Activated CD8-positive, alpha-beta T cell treated with anti-CD3 and anti-CD28 coated beads for 36 hours (primary cell): ENCODE measurements at regions not wholly inside any gene's neighbourhood (a gene's known extent, or its start where the extent isn't known, plus 50 kb on each side); places are given as distances from the start of the nearest gene placed in this dataset.

Source experiments
- ATAC-seq: fragments of 200-7000 bp; cut with Tn5 transposase; one replicate; pipeline ENCODE4 v1.10.0; 2021; ENCODE audit warnings: mild to moderate bottlenecking, moderate library complexity
- CTCF ChIA-PET: fragments of 350-600 bp; sonication (Branson Sonifier 250); formaldehyde crosslinking; loops from one replicate; lab custom pipeline; 2021; ENCODE audit warnings: antibody characterized with exemption; lab: Charles Lee
- POLR2A ChIA-PET: fragments of 350-600 bp; sonication (Branson Sonifier 250); formaldehyde crosslinking; loops from one replicate; lab custom pipeline; 2021; ENCODE audit warnings: antibody characterized with exemption; lab: Charles Lee
- DNase-seq: peaks from one replicate; pipeline ENCODE4 v3.0.0-alpha.2; 2020
- H3K27ac Mint-ChIP-seq: one replicate; pipeline ENCODE4 v1.8.0; 2021; ENCODE audit warnings: mild to moderate bottlenecking, mixed read lengths
- H3K27me3 Mint-ChIP-seq: one replicate; pipeline ENCODE4 v1.8.0; 2021; ENCODE audit warnings: mixed read lengths
- H3K36me3 Mint-ChIP-seq: one replicate; pipeline ENCODE4 v1.8.0; 2021; ENCODE audit warnings: low read depth, mixed read lengths
- H3K4me1 Mint-ChIP-seq: one replicate; pipeline ENCODE4 v1.8.0; 2021; ENCODE audit warnings: low read depth, mixed read lengths
- H3K4me3 Mint-ChIP-seq: one replicate; pipeline ENCODE4 v1.8.0; 2021; ENCODE audit warnings: mild to moderate bottlenecking, moderate library complexity, mixed read lengths
- H3K9me3 Mint-ChIP-seq: one replicate; pipeline ENCODE4 v1.8.0; 2021; ENCODE audit warnings: mixed read lengths
- CTCF ChIP-seq: fragments of 200-600 bp; IDR thresholded peaks from one replicate; pipeline ENCODE4 v1.8.0; 2022; ENCODE audit warnings: antibody characterized with exemption, mild to moderate bottlenecking
- intact Hi-C: fragments of 100-400 bp; cut with micrococcal nuclease; formaldehyde crosslinking; loops from one replicate; pipeline ENCODE4 v1.10.0; 2022

DNA sequence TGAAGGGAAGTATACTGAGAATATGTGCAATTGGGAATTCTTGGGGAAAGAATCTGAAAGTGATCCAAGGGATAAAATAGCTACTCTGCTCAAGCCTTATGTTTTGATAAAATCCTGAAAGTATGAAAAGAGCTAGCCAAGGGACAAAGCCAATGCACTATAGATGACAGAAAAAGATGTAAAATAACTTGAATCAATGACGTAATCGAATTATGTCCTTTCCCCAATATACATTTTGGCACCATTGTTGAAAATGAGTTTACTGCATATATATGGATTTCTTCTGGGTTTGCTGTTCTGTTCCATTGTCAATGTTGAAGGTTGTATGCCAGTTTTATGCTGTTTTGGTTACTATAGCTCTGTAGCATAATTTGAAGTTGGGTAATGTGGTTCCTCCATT lies 407.3 kb downstream of the DCAF12L2 start:
- Mint-ChIP-seq H3K36me3 (no peaks in the 10 kb centered on the region), H3K9me3 (peaks cover 3% of the 10 kb centered on the region), H3K4me3 (no peak overlapping the region), H3K27me3 (no peaks in the 10 kb centered on the region), H3K4me1 (no peaks in the 10 kb centered on the region), H3K27ac (no peak overlapping the region)
- CTCF ChIA-PET, result no interaction called here
- POLR2A ChIA-PET, result no interaction called here
- DNase-seq (no peak), ATAC-seq (no peak)
- TF ChIP-seq CTCF, result no peak
- intact Hi-C loops, result no loop called here

DNA sequence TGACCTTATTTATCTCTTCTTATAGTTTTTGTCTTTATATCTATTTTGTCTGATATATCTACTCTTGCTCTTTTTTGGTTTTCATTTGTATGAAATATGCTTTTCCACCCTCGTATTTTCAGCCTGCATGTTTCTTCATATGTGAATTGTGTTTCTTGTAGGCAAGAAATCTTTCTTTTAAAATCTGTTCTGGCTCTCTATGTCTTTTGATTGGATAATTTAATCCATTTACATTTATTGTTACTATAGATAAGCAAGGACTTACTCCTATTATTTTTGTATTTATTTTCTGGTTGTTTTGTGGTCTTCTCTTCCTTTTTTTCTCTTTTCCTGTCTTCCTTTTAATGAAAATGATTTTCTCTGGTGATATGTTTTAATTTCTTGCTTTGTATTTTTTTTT lies 403.1 kb downstream of the DCAF12L2 start:
- intact Hi-C loops, result no loop called here
- Mint-ChIP-seq H3K4me3 (no peak overlapping the region), H3K36me3 (no peaks in the 10 kb centered on the region), H3K27ac (no peak overlapping the region), H3K27me3 (no peaks in the 10 kb centered on the region), H3K4me1 (no peaks in the 10 kb centered on the region), H3K9me3 (peaks cover 3% of the 10 kb centered on the region)
- DNase-seq (no peak), ATAC-seq (no peak)
- POLR2A ChIA-PET, result no interaction called here
- CTCF ChIA-PET, result no interaction called here
- TF ChIP-seq CTCF, result no peak

- ChIA-PET CTCF (no interaction called here), POLR2A (no interaction called here)
- no peak for DNase-seq
- Mint-ChIP-seq H3K27me3 (no peaks in the 10 kb centered on the region), H3K27ac (no peak overlapping the region), H3K4me3 (no peak overlapping the region), H3K36me3 (no peaks in the 10 kb centered on the region), H3K9me3 (peaks cover 1% of the 10 kb centered on the region), H3K4me1 (no peaks in the 10 kb centered on the region)
- no peak for TF ChIP-seq CTCF
- ATAC-seq, result no peak
- intact Hi-C loops, result no loop called here
These were observed 400.7 kb downstream of the DCAF12L2 start for GRCh38 chrX:125765347-125765746.

DNA sequence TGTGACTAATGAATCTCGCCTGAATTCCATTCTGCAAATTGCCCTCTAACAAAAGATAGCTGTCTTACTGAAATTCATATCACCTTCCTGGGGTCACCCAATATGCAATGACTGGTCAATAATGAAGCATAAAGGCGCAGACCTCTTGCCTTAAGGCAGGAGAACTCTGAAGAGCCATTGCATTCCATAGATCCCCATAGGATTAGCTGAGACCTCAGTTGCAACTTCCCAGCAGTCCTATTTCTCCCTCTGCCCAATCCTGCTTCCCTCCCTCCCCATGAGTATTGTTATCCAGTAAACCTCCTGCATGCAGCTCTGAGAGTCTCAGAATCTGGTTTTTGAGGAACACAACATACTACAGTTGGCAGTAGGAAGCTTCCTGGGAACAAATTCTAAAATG lies 396.5 kb downstream of the DCAF12L2 start:
- no peaks in the 10 kb centered on the region for H3K36me3 Mint-ChIP-seq
- no peak overlapping the region for H3K4me3 Mint-ChIP-seq
- ChIA-PET POLR2A (no interaction called here), CTCF (no interaction called here)
- ATAC-seq (no peak), DNase-seq (no peak)
- no peak for TF ChIP-seq CTCF
- no peaks in the 10 kb centered on the region for H3K4me1 Mint-ChIP-seq
- H3K27me3 Mint-ChIP-seq, result no peaks in the 10 kb centered on the region
- no peak overlapping the region for H3K27ac Mint-ChIP-seq
- no peaks in the 10 kb centered on the region for H3K9me3 Mint-ChIP-seq
- intact Hi-C loops, result no loop called here

- H3K27me3 Mint-ChIP-seq, result no peaks in the 10 kb centered on the region
- ChIA-PET POLR2A (no interaction called here), CTCF (no interaction called here)
- no peaks in the 10 kb centered on the region for H3K4me1 Mint-ChIP-seq
- H3K27ac Mint-ChIP-seq, result no peak overlapping the region
- no peak overlapping the region for H3K4me3 Mint-ChIP-seq
- TF ChIP-seq CTCF, result no peak
- no peaks in the 10 kb centered on the region for H3K36me3 Mint-ChIP-seq
- ATAC-seq (no peak), DNase-seq (no peak)
- intact Hi-C loops, result no loop called here
- H3K9me3 Mint-ChIP-seq, result no peaks in the 10 kb centered on the region
These were observed 387.8 kb downstream of the DCAF12L2 start for GRCh38 chrX:125778261-125778660.
